ENCODE measurements at regions not wholly inside any gene's neighbourhood (a gene's known extent, or its start where the extent isn't known, plus 50 kb on each side); places are given as distances from the start of the nearest gene placed in this dataset.
"Not testable (repeated sequence)": the region's sequence is repeated elsewhere in the genome, so short reads cannot be mapped to it uniquely, and the experiment has no call there.

DNA sequence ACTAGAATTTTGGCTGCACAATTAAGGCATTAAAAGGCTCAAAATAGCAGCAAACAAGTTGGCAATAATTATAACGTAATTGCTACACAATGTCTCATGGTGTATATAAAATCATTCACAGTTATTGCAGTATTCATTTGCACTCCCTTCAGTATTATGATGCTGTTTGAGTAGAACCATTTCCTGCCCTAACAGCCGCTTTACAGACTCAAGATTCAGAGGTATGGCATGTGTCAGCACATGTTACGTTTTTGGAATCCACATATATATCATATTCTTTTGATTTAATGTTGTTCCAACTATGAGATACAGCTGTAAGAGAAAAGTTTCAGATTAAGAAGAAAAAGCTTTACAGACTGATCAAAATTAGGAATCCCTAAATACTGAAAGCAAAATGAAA lies 56.3 kb upstream of the NCKAP5 start:
- DNase-seq (ENCODE audit: low read depth in 2 of 2, low spot score in 1 of 2): no peak

DNA sequence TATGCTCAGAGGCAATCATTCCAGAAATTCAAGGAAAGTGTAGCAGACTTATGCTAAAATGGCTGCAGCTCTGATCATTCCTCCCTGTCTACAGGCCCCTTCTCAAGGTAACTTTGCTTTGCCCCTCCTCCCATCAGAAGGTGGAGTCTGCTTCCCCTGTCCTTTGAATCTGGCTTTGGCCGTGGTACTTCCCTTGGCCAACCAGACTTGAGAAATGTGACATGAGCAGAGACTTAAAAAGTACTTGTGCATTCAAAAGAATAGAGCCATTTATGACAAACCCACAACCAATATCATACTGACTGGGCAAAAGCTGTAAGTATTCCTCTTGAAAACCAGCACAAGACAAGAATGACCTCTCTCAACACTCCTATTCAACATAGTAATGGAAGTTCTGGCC lies 59.5 kb upstream of the NCKAP5 start:
- DNase-seq (ENCODE audit: low read depth in 2 of 2, low spot score in 1 of 2): no peak

DNA sequence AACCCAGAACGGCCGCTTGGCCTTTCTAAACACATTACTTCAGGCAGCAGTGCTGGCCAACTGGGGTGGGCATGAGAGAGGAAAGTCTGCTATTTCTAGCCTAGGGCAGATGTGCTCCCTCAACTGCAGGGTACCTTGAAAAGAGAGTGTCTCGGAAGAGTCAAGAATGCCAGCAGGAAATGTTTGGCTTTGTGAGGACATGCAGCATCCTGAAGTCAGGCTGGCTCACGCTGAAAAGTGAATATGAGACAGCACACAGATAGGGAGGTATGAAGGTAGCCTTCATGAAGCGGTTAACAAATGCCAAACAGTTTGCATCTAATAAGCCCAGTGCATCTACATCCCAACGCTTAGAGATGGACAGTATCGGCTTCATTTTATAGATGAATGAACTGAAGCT lies 65.0 kb upstream of the NCKAP5 start:
- DNase-seq (ENCODE audit: low read depth in 2 of 2, low spot score in 1 of 2): no peak

DNA sequence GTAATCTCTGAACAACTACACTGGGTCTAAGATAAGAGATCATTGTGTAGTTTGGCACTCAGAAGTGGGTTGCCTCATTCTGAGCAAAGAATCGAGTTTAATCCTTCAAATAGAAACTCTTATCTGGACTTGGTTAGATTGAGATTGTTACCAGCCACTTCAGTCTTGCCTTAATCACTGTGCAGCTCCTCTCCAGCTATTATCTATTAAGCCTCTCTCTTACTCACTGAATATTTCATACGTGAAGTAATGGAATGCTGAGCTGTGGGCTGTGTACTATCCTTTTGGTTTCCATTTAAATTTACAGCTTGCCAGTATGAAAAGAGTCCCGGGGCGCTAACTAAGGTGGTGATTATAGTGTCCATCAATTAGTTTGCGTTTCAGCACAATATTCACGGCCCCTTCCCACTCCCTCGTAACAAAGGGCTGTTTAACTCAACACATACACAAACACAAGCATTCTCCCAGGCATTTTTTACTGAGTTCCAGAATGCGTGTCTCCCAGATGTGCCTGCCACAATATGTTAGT lies 65.7 kb upstream of the NCKAP5 start:
- no peak for DNase-seq (ENCODE audit: low read depth in 2 of 2, low spot score in 1 of 2)

DNA sequence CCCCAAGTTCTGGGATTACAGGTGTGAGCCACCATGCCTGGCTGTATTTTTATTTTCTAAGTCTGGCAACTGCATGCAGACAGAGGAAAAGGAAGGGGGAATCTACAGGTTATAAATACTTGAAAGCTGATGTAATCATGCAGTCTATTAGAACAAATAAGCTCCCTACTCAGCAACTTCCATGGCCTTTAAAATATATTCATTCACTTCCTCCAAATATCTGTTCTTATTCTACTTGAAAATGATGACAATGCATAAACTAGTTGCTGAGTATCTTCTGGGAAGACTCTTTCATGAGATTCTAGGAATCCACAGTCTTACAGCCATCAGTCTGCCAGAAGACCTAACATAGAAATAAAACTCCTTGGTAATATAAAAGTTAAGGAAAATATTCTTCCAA lies 66.9 kb upstream of the NCKAP5 start:
- DNase-seq (ENCODE audit: low read depth in 2 of 2, low spot score in 1 of 2): no peak

DNA sequence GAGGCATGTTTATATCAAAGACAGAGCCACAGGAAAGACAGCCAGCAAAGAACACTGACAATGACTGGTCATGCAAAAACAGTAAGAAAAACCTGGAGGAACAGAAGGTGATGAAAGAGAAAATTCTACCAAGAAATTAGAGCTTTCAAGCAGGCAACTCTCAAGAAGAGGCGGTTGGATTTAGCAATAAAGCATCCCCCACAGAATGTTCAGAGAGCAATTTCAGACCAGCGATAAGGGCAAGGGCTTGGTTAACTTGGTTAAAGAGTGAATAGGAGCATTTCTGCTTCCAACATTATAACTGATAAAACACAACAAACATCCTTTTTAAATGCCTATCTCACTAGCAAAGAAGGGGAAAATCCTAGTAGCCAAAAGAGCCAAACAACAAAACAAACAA lies 68.0 kb upstream of the NCKAP5 start:
- DNase-seq (ENCODE audit: low read depth in 2 of 2, low spot score in 1 of 2): no peak

DNA sequence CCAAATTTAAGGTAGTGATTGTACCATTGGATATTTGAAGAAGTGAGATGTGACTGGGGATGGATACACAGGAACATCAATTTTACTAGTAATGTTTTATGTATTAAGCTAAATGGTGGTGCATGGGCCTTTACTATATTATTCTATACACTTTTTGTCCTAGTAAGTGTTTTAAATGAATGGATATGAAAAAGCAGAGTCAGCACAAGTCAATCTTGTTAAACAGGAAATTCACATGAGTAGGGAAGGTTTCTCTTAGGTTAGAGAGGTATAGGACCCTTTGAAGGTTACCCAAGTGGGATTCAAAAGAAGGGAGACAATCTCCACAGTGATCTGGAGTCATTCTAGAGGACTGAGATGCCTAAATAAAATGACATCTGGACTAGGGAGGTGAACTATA lies 71.8 kb upstream of the NCKAP5 start:
- no peak for DNase-seq (ENCODE audit: low read depth in 2 of 2, low spot score in 1 of 2)

DNA sequence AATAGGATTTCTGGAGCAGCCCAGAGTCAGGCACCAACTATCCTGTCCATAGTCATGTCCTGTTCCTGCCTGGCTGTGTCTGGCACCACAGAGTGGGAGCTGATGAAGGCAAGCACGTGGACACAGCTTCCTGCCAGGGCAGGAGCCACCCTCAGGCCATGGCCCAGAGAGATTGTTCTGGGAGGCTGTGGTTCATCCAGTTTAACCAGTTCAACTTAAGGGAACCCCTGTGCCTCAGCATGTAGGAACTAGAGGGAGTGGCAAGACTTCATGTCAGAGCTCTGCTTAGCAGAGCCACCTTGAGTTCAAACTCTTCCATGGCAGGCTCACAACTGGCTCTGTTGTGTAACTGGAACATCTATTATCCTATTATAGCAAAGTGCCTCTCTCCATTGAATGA lies 73.2 kb upstream of the NCKAP5 start:
- DNase-seq (ENCODE audit: low read depth in 2 of 2, low spot score in 1 of 2): no peak

DNA sequence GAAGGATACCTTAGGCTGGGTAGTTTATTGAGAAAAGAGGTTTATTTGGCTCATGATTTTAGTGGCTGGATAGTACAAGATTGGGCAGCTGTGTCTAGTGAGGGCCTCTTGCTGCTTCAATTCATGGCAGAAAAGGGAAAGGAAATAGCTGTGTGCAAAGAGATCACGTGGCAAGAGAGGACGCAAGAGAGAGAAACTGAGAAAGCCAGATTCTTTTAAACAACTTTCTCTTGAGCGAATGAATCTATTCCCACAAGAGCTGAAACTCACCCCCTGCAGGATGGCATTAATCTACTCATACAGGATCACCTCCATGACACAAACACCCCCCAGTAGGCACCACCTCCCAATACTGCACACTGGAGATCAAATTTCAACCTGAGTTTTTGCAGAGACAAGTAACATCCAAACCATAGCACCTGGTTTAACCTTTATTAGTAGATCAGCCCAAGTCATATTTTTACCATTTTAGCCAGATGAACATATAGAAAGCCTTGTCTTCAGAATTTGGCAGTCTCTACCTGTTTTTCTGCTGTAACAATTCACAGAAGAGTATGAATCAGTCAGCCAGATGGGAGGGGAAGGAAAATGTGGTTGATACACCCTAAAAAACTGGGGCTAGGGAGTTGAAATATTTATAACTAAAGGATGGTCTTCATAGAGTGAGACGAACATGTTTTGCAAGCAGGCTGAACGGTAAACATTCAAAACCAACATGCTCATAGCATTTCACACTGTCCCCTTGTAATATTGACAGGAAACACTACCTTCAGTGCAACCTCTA lies 73.9 kb upstream of the NCKAP5 start:
- no peak for DNase-seq (ENCODE audit: low read depth in 2 of 2, low spot score in 1 of 2)

DNA sequence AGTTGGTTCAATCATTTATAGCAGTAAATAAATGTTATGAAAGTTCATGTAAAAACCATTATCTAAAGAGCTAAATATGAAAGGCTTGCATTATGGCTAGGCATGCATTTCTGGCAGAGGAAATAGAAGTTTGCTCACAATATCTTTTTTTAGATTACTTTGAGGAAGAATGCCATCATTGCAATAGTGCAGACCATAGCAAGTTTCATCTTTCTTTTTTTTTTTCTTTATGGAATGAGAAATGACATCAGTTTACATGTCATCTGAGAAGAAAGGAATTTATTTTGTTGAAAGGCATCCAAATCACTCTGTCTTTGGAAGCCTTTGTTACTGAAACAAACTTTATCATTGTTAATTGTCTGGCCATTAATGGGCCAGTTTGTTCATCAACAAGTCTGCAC lies 74.5 kb upstream of the NCKAP5 start:
- no peak for DNase-seq (ENCODE audit: low read depth in 2 of 2, low spot score in 1 of 2)

DNA sequence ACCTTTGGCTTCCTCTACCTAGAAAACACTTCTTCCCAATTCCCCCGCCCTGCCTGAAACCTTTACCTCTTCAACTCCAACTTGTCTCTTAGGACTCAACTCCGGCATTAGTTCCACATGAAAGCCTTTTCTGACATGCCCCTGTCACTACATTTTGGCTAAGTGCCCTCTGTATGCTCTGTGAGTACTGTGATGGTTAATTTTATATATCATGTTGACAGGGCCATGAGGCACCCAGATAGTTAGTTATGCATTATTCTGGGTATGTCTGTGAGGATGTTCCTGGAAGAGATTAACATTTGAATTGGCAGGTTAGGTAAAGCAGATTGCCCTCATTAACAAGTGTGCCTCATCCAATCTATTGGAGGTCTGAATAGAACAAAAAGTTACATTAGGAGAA lies 75.6 kb upstream of the NCKAP5 start:
- no peak for DNase-seq (ENCODE audit: low read depth in 2 of 2, low spot score in 1 of 2)

DNA sequence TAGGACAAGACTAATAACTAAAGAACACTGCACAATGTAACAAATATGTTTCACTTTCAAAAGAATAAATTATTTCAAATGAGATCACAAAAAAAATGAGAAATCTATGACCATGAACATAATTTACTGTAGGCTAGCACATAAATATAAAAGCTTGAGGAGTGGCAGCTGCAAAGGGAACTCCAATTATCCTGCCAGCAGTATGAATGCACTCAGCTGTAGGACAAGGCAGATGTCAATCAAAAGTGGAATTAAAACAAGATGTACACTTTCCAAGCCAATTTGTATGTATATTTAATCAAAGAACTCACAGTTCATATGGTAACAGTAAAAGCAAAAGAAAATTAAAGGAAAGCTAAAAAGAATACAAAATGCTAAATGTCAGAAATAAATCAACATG lies 76.6 kb upstream of the NCKAP5 start:
- DNase-seq (ENCODE audit: low read depth in 2 of 2, low spot score in 1 of 2): no peak

DNA sequence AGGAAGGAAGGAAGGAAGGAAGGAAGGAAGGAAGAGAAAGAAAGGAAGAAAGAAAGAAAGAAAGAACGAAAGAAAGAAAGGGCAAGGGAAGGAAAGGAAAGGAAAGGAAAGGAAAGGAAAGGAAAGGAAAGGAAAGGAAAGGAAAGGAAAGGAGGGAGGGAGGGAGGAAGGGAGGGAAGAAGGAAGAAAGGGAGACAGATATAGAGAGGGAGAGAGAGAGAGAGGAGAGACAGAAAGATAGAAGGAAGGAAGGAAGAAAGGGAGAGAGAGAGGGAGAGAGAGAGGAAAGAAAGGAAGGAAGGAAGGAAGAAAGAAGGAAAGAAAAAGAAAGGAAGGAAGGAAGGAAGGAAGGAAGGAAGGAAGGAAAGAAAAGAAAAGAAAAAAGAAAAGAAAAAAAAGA lies 79.1 kb upstream of the NCKAP5 start:
- not testable (repeated sequence) for DNase-seq (ENCODE audit: low read depth in 2 of 2, low spot score in 1 of 2)

DNA sequence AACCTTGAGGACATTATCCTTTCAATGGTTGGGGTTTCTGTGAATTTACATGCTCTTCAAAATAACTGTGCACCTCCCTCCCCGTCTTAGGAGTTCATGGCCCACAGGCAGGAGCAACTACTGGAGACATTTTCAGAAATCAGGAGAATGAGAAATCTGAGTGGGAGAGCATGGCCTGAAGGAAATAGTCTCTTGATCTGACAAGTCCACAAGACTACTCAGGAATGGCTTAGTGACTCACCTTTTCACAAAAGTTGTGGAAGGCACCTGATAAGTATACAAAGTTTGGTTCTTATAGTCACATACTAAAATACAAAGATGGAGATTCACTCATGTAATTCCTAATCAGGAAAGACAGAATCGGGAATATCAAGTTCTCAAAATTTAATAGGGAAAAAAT lies 83.6 kb upstream of the NCKAP5 start:
- no peak for DNase-seq (ENCODE audit: low read depth in 2 of 2, low spot score in 1 of 2)

DNA sequence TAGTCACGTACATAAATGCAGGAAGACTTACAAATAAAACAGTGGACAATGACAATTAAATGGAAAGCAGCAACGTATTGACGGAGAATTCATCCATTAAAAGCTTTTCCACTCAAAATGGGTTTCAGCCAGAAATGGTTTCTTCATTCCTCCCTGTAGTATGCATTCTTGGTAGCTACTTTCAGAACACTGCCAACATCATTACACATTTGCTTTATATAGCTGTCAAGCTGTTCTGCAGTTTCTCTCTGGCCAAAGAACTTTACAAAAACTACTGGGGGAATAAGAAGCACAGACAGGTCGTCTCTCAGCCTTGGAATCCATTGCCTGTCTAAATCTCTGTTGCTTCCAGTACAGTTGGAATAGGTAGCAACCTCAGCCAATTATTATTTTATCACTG lies 84.1 kb upstream of the NCKAP5 start:
- no peak for DNase-seq (ENCODE audit: low read depth in 2 of 2, low spot score in 1 of 2)

DNA sequence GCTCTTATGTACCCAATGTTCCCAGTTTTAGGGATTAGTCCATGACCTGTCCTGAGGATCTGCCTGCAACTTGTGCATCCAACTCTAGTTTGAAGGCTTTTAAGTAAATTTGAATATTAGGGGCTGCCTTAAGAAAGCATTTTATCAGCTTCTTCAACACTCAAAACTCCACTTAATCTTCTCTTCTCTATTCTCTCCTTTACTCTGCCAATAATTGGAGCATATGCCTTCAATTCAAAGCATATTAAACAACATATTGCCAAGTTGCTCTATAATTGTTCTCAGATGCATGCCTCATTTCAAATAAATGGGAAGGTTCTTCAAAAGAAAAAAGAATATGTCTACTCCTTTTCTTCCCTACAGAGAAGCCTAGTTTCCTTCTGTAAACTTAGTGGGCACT lies 84.8 kb upstream of the NCKAP5 start:
- DNase-seq (ENCODE audit: low read depth in 2 of 2, low spot score in 1 of 2): no peak

DNA sequence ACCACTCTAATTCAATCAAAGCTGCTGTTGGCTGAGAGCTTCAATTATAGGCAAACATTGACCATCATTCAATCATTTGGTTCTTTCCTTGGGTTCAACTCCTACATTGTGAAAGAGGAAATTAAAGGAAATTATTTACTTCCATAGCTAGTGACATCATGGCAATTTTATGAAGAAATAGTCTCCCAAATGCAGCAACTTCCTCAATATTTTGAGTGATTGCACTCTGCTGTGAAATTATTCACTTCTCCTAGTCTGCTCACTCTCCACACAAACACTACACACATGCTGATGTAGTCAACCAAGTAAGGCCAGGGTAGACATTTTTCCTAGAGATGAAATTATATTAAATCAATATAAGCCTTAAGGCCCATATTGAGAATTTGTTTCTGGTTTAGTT lies 86.7 kb upstream of the NCKAP5 start:
- no peak for DNase-seq (ENCODE audit: low read depth in 2 of 2, low spot score in 1 of 2)

DNA sequence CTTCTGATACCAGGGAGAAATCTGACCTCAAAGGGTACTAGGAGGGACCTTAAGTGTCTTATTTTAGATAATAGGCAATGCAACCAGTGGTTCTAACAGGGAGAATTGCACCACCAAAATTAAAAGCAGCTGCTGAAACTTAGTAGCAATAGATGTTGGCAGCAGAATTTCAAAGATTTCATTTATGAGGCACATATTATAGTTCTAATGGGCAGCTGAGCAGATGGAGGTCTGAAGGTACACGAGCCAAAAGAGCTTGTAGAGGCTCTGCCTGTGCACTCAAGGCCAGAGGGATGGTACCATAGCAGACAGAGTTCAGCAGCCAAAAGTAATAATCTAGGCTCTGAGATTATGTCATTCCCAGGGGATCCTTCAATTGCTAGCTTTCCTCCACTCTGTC lies 87.3 kb upstream of the NCKAP5 start:
- no peak for DNase-seq (ENCODE audit: low read depth in 2 of 2, low spot score in 1 of 2)

DNA sequence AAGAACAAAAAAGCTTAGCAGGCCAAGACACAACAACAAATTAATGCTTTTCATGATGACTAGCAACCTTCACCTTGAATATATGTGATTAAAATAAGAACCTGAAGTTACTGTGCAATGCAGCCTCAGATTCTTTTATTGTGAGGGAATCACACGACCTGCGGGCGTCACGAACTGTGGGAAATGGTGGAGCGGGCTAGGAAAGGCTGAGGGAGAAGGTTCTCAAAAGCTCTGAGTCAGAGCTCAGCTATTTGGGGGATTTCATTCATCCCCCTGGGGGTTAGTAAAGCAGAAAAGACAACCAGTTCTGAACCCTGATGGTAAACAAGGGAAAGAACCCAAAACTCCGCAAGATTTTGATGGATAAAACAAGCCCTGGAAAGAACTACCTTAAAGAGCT lies 89.3 kb upstream of the NCKAP5 start:
- DNase-seq (ENCODE audit: low read depth in 2 of 2, low spot score in 1 of 2): no peak

DNA sequence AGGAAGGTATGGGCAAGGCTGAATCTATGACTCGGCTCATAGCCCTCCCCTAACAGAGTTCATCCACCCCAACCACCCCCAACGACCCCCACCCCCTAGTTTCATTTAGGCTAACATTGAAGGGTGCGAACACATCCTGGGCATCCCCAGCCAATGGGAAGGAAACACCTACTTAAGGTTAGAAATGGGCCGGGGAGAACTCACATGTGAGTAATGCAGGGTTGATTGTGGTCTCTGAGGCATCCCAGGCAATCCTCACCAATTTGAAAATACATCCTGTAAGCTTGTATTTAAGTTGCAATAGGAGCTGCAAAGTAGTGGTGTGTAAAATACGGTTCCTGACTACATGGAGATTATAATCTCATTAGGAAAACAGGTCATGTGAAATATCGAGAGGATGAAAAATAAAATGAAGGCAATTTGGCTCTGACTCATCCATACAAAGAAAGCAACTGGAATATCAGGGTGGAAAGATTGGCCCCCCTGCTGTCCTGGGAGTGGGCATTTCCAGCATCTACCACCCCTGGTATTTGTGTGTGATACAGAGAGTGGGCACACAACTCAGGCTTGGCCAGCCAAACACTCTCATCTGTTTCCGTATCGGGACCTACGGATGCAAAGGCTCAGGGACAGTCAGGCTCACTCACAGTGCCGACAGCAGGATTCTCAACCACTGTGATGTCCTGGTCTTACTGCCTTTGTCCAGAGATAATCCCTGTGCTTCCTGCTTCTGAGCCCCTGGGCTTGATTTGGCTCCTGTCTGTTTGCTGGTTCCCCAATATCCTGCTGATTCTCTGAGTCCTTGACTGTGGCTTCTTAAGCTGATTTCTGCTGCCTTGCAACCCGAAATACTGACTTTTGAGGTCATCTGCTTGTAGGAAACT lies 90.0 kb upstream of the NCKAP5 start:
- DNase-seq (ENCODE audit: low read depth in 2 of 2, low spot score in 1 of 2): no peak

DNA sequence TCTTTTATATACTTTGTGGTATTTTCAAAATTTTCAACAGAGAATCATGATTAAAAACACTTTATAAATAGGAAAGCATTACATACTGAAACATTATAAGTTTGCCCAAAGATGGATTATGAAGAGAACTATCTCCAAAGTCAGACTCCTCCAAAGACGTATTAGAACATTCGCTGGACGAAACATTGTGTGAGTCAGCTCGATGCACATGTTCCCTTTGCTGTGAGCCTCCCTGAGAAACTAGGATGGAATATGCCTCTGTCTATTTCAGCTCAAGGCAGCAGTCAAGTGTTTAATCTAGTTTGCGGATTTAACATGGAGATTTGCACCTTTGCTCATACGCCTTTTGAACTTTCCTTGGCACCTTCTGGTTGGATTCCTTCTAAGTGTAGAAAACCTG lies 92.2 kb upstream of the NCKAP5 start:
- no peak for DNase-seq (ENCODE audit: low read depth in 2 of 2, low spot score in 1 of 2)

DNA sequence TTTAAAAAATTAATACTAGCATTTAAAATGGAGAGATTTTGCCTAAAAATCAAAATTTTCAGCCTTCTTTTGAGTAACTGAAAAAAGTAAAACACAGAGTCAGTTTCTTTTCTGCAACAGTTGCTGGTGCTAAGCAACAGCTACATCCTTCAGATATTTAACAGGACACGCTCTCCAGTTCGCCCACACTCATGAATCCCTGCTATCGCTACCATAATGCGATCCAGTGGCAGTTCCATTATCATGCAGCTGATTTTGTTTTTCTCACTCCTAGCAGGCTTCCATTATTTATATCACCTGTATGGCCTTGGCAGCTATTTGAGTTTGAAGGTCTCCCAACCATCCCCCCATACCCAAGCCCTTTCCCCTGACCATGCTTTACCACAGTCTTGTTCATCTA lies 93.1 kb upstream of the NCKAP5 start:
- no peak for DNase-seq (ENCODE audit: low read depth in 2 of 2, low spot score in 1 of 2)

All from stimulated activated CD8-positive, alpha-beta memory T cell treated with anti-CD3 and anti-CD28 coated beads, Interleukin-4, amount 100 ng/mL, for 1 hour (primary cell).